AG04450 (cell line): ENCODE measurements at regions not wholly inside any gene's neighbourhood (a gene's known extent, or its start where the extent isn't known, plus 50 kb on each side); places are given as distances from the start of the nearest gene placed in this dataset.

ENCODE experiments used
- CTCF ChIA-PET: fragments of 300-600, 350-600 bp; formaldehyde crosslinking; extraction: SDS; loops from one replicate; lab custom pipeline; 2022; ENCODE audit warnings: antibody characterized with exemption, inconsistent platforms; lab: Charles Lee
- POLR2A ChIA-PET: fragments of 350-600 bp; formaldehyde crosslinking; extraction: SDS; loops from one replicate; lab custom pipeline; 2021; ENCODE audit warnings: antibody characterized with exemption, inconsistent platforms; lab: Yijun Ruan, JAX
- DNase-seq: peaks from one replicate; pipeline ENCODE4 v3.0.0-alpha.2; 2011; ENCODE audit warnings: low read depth, low spot score
- H3K27ac ChIP-seq: one replicate; pipeline ENCODE4 v1.5.1; 2012; ENCODE audit warnings: low read depth, low read length, control low read depth
- H3K27me3 ChIP-seq: one replicate; pipeline ENCODE4 v1.6.0; 2012; ENCODE audit warnings: low read length; ENCODE audit not compliant: control insufficient read depth, insufficient read depth
- H3K4me3 ChIP-seq: 2 replicates; pipeline ENCODE4 v1.5.1; 2011; ENCODE audit warnings: mild to moderate bottlenecking, low read depth, low read length, control low read depth
- H3K9me3 ChIP-seq: 2 replicates; pipeline ENCODE4 v1.5.1; 2012; ENCODE audit warnings: low read length; ENCODE audit not compliant: control insufficient read depth, insufficient read depth
- CTCF ChIP-seq: IDR thresholded peaks from 2 replicates; pipeline ENCODE4 v1.5.1; 2011; ENCODE audit warnings: low read depth, low read length, control low read depth, inconsistent platforms

- no peaks in the 10 kb centered on the region for H3K27me3 ChIP-seq
- no peak overlapping the region for H3K27ac ChIP-seq
- ChIA-PET CTCF (no interaction called here), POLR2A (no interaction called here)
- no peak for DNase-seq
- no peak for TF ChIP-seq CTCF
- H3K4me3 ChIP-seq: no peak overlapping the region
- H3K9me3 ChIP-seq: peaks cover 97% of the 10 kb centered on the region
These were observed 187.1 kb downstream of the ALG10 start for GRCh38 chr12:34209259-34209835.

- H3K9me3 ChIP-seq: peaks cover 91% of the 10 kb centered on the region
- DNase-seq: no peak
- ChIA-PET CTCF (no interaction called here), POLR2A (no interaction called here)
- H3K27me3 ChIP-seq: no peaks in the 10 kb centered on the region
- no peak for TF ChIP-seq CTCF
- H3K27ac ChIP-seq: no peak overlapping the region
- H3K4me3 ChIP-seq: no peak overlapping the region
These were observed 187.9 kb downstream of the ALG10 start for GRCh38 chr12:34210183-34210582.

- ChIA-PET POLR2A (no interaction called here), CTCF (no interaction called here)
- Histone ChIP-seq H3K9me3 (peaks cover 91% of the 10 kb centered on the region), H3K27me3 (no peaks in the 10 kb centered on the region), H3K27ac (no peak overlapping the region), H3K4me3 (no peak overlapping the region)
- no peak for DNase-seq
- no peak for TF ChIP-seq CTCF
These were observed 188.6 kb downstream of the ALG10 start for GRCh38 chr12:34210689-34211530.

- DNase-seq: no peak
- ChIA-PET CTCF (no interaction called here), POLR2A (no interaction called here)
- Histone ChIP-seq H3K27me3 (no peaks in the 10 kb centered on the region), H3K4me3 (no peak overlapping the region), H3K27ac (no peak overlapping the region), H3K9me3 (peaks cover 79% of the 10 kb centered on the region)
- TF ChIP-seq CTCF: no peak
These were observed 190.4 kb downstream of the ALG10 start for GRCh38 chr12:34212651-34213050.

- Histone ChIP-seq H3K27ac (no peak overlapping the region), H3K4me3 (no peak overlapping the region), H3K9me3 (peaks cover 75% of the 10 kb centered on the region), H3K27me3 (no peaks in the 10 kb centered on the region)
- ChIA-PET CTCF (no interaction called here), POLR2A (no interaction called here)
- DNase-seq: no peak
- no peak for TF ChIP-seq CTCF
These were observed 191.7 kb downstream of the ALG10 start for GRCh38 chr12:34214011-34214410.
